ENCODE measurements at regions not wholly inside any gene's neighbourhood (a gene's known extent, or its start where the extent isn't known, plus 50 kb on each side); places are given as distances from the start of the nearest gene placed in this dataset.

GRCh38 chr12:28099871-28100270, 90.4 kb upstream of the CCDC91 start:
- Mint-ChIP-seq H3K4me3 (no peak overlapping the region), H3K9me3 (no peaks in the 10 kb centered on the region), H3K27me3 (ENCODE audit: insufficient read depth) (peaks cover 3% of the 10 kb centered on the region), H3K4me1 (ENCODE audit: low read depth) (no peaks in the 10 kb centered on the region), H3K27ac (no peak overlapping the region), H3K36me3 (ENCODE audit: low read depth) (no peaks in the 10 kb centered on the region)
- intact Hi-C loops (cut with micrococcal nuclease): no loop called here
- DNase-seq (ENCODE audit: low spot score): no peak

- H3K4me3 Mint-ChIP-seq: no peak overlapping the region
- no peak overlapping the region for H3K27ac Mint-ChIP-seq
- H3K4me1 Mint-ChIP-seq (ENCODE audit: low read depth): no peaks in the 10 kb centered on the region
- intact Hi-C loops (cut with micrococcal nuclease): no loop called here
- H3K27me3 Mint-ChIP-seq (ENCODE audit: insufficient read depth): peaks cover 3% of the 10 kb centered on the region
- no peak for DNase-seq (ENCODE audit: low spot score)
- H3K36me3 Mint-ChIP-seq (ENCODE audit: low read depth): no peaks in the 10 kb centered on the region
- no peaks in the 10 kb centered on the region for H3K9me3 Mint-ChIP-seq
Observed at GRCh38 chr12:28100717-28101116, 89.5 kb upstream of the CCDC91 start.

- no peak overlapping the region for H3K4me3 Mint-ChIP-seq
- intact Hi-C loops (cut with micrococcal nuclease): no loop called here
- H3K36me3 Mint-ChIP-seq (ENCODE audit: low read depth): no peaks in the 10 kb centered on the region
- H3K4me1 Mint-ChIP-seq (ENCODE audit: low read depth): no peaks in the 10 kb centered on the region
- H3K27ac Mint-ChIP-seq: no peak overlapping the region
- H3K9me3 Mint-ChIP-seq: no peaks in the 10 kb centered on the region
- H3K27me3 Mint-ChIP-seq (ENCODE audit: insufficient read depth): peaks cover 11% of the 10 kb centered on the region
- no peak for DNase-seq (ENCODE audit: low spot score)
Observed at GRCh38 chr12:28104316-28104715, 85.9 kb upstream of the CCDC91 start.

- no peaks in the 10 kb centered on the region for H3K4me1 Mint-ChIP-seq (ENCODE audit: low read depth)
- H3K27ac Mint-ChIP-seq: no peak overlapping the region
- peaks cover 11% of the 10 kb centered on the region for H3K27me3 Mint-ChIP-seq (ENCODE audit: insufficient read depth)
- H3K4me3 Mint-ChIP-seq: no peak overlapping the region
- H3K36me3 Mint-ChIP-seq (ENCODE audit: low read depth): no peaks in the 10 kb centered on the region
- DNase-seq (ENCODE audit: low spot score): no peak
- intact Hi-C loops (cut with micrococcal nuclease): no loop called here
- H3K9me3 Mint-ChIP-seq: no peaks in the 10 kb centered on the region
Observed at GRCh38 chr12:28104903-28105864, 85.1 kb upstream of the CCDC91 start.

GRCh38 chr12:28107679-28108078, 82.6 kb upstream of the CCDC91 start:
- no peak for DNase-seq (ENCODE audit: low spot score)
- H3K27me3 Mint-ChIP-seq (ENCODE audit: insufficient read depth): peaks cover 7% of the 10 kb centered on the region
- H3K4me1 Mint-ChIP-seq (ENCODE audit: low read depth): no peaks in the 10 kb centered on the region
- H3K27ac Mint-ChIP-seq: no peak overlapping the region
- no peaks in the 10 kb centered on the region for H3K36me3 Mint-ChIP-seq (ENCODE audit: low read depth)
- H3K4me3 Mint-ChIP-seq: no peak overlapping the region
- intact Hi-C loops (cut with micrococcal nuclease): no loop called here
- H3K9me3 Mint-ChIP-seq: no peaks in the 10 kb centered on the region

GRCh38 chr12:28108599-28108998, 81.7 kb upstream of the CCDC91 start:
- Mint-ChIP-seq H3K27ac (no peak overlapping the region), H3K27me3 (ENCODE audit: insufficient read depth) (peaks cover 7% of the 10 kb centered on the region), H3K4me3 (no peak overlapping the region), H3K4me1 (ENCODE audit: low read depth) (no peaks in the 10 kb centered on the region), H3K9me3 (no peaks in the 10 kb centered on the region), H3K36me3 (ENCODE audit: low read depth) (no peaks in the 10 kb centered on the region)
- DNase-seq (ENCODE audit: low spot score): no peak
- intact Hi-C loops (cut with micrococcal nuclease): no loop called here

GRCh38 chr12:28110329-28110728, 79.9 kb upstream of the CCDC91 start:
- no peak overlapping the region for H3K27ac Mint-ChIP-seq
- H3K4me1 Mint-ChIP-seq (ENCODE audit: low read depth): no peaks in the 10 kb centered on the region
- no peaks in the 10 kb centered on the region for H3K36me3 Mint-ChIP-seq (ENCODE audit: low read depth)
- H3K9me3 Mint-ChIP-seq: no peaks in the 10 kb centered on the region
- no peak overlapping the region for H3K4me3 Mint-ChIP-seq
- peaks cover 7% of the 10 kb centered on the region for H3K27me3 Mint-ChIP-seq (ENCODE audit: insufficient read depth)
- DNase-seq (ENCODE audit: low spot score): no peak
- intact Hi-C loops (cut with micrococcal nuclease): no loop called here

GRCh38 chr12:28114488-28114887, 75.8 kb upstream of the CCDC91 start:
- DNase-seq (ENCODE audit: low spot score): no peak
- H3K36me3 Mint-ChIP-seq (ENCODE audit: low read depth): no peaks in the 10 kb centered on the region
- H3K9me3 Mint-ChIP-seq: no peaks in the 10 kb centered on the region
- no peaks in the 10 kb centered on the region for H3K4me1 Mint-ChIP-seq (ENCODE audit: low read depth)
- no peaks in the 10 kb centered on the region for H3K27me3 Mint-ChIP-seq (ENCODE audit: insufficient read depth)
- intact Hi-C loops (cut with micrococcal nuclease): no loop called here
- H3K27ac Mint-ChIP-seq: no peak overlapping the region
- H3K4me3 Mint-ChIP-seq: no peak overlapping the region

- no peaks in the 10 kb centered on the region for H3K4me1 Mint-ChIP-seq (ENCODE audit: low read depth)
- DNase-seq (ENCODE audit: low spot score): no peak
- peaks cover 5% of the 10 kb centered on the region for H3K27me3 Mint-ChIP-seq (ENCODE audit: insufficient read depth)
- no peaks in the 10 kb centered on the region for H3K36me3 Mint-ChIP-seq (ENCODE audit: low read depth)
- H3K27ac Mint-ChIP-seq: no peak overlapping the region
- no peak overlapping the region for H3K4me3 Mint-ChIP-seq
- no peaks in the 10 kb centered on the region for H3K9me3 Mint-ChIP-seq
- intact Hi-C loops (cut with micrococcal nuclease): no loop called here
Observed at GRCh38 chr12:28121433-28121832, 68.8 kb upstream of the CCDC91 start.

- H3K4me1 Mint-ChIP-seq (ENCODE audit: low read depth): no peaks in the 10 kb centered on the region
- no peak overlapping the region for H3K4me3 Mint-ChIP-seq
- no peaks in the 10 kb centered on the region for H3K36me3 Mint-ChIP-seq (ENCODE audit: low read depth)
- intact Hi-C loops (cut with micrococcal nuclease): no loop called here
- no peak for DNase-seq (ENCODE audit: low spot score)
- no peaks in the 10 kb centered on the region for H3K9me3 Mint-ChIP-seq
- no peak overlapping the region for H3K27ac Mint-ChIP-seq
- H3K27me3 Mint-ChIP-seq (ENCODE audit: insufficient read depth): peaks cover 5% of the 10 kb centered on the region
Observed at GRCh38 chr12:28121899-28122655, 68.2 kb upstream of the CCDC91 start.

- H3K36me3 Mint-ChIP-seq (ENCODE audit: low read depth): no peaks in the 10 kb centered on the region
- H3K4me3 Mint-ChIP-seq: no peak overlapping the region
- no peak overlapping the region for H3K27ac Mint-ChIP-seq
- peaks cover 5% of the 10 kb centered on the region for H3K27me3 Mint-ChIP-seq (ENCODE audit: insufficient read depth)
- no peak for DNase-seq (ENCODE audit: low spot score)
- intact Hi-C loops (cut with micrococcal nuclease): no loop called here
- no peaks in the 10 kb centered on the region for H3K9me3 Mint-ChIP-seq
- no peaks in the 10 kb centered on the region for H3K4me1 Mint-ChIP-seq (ENCODE audit: low read depth)
Observed at GRCh38 chr12:28122756-28123155, 67.5 kb upstream of the CCDC91 start.

GRCh38 chr12:28127455-28127854, 62.8 kb upstream of the CCDC91 start:
- Mint-ChIP-seq H3K4me1 (ENCODE audit: low read depth) (no peaks in the 10 kb centered on the region), H3K27ac (no peak overlapping the region), H3K27me3 (ENCODE audit: insufficient read depth) (peaks cover 3% of the 10 kb centered on the region), H3K4me3 (no peak overlapping the region), H3K9me3 (no peaks in the 10 kb centered on the region), H3K36me3 (ENCODE audit: low read depth) (no peaks in the 10 kb centered on the region)
- intact Hi-C loops (cut with micrococcal nuclease): no loop called here
- DNase-seq (ENCODE audit: low spot score): no peak

- no peak overlapping the region for H3K27ac Mint-ChIP-seq
- no peak overlapping the region for H3K4me3 Mint-ChIP-seq
- no peaks in the 10 kb centered on the region for H3K4me1 Mint-ChIP-seq (ENCODE audit: low read depth)
- H3K27me3 Mint-ChIP-seq (ENCODE audit: insufficient read depth): peaks cover 3% of the 10 kb centered on the region
- intact Hi-C loops (cut with micrococcal nuclease): no loop called here
- DNase-seq (ENCODE audit: low spot score): no peak
- no peaks in the 10 kb centered on the region for H3K36me3 Mint-ChIP-seq (ENCODE audit: low read depth)
- no peaks in the 10 kb centered on the region for H3K9me3 Mint-ChIP-seq
Observed at GRCh38 chr12:28129031-28129430, 61.2 kb upstream of the CCDC91 start.
